Adipocyte (in vitro differentiated cells): ENCODE measurements at regions not wholly inside any gene's neighbourhood (a gene's known extent, or its start where the extent isn't known, plus 50 kb on each side); places are given as distances from the start of the nearest gene placed in this dataset.
A peak's percentile ranks its signal among the peaks of the same experiment; 100 is the strongest.

Experiments
- DNase-seq: peaks from one replicate; pipeline ENCODE4 v3.0.0-alpha.2; 2015; ENCODE audit warnings: low read depth
- H3K27me3 ChIP-seq: replicated peaks from 2 replicates; pipeline ENCODE4 v1.7.0; 2013; ENCODE audit warnings: mild to moderate bottlenecking, low read length, moderate library complexity; ENCODE audit not compliant: control insufficient read depth, insufficient read depth
- H3K36me3 ChIP-seq: 2 replicates; pipeline ENCODE4 v1.7.0; 2013; ENCODE audit warnings: low read length, mild to moderate bottlenecking, moderate library complexity; ENCODE audit not compliant: control insufficient read depth, insufficient read depth, severe bottlenecking
- H3K4me1 ChIP-seq: 2 replicates; pipeline ENCODE4 v1.7.0; 2013; ENCODE audit warnings: mild to moderate bottlenecking, low read length, moderate library complexity; ENCODE audit not compliant: control insufficient read depth, insufficient read depth
- H3K4me3 ChIP-seq: 2 replicates; pipeline ENCODE4 v1.7.0; 2013; ENCODE audit warnings: mild to moderate bottlenecking, low read length, moderate library complexity
- H3K9ac ChIP-seq: 2 replicates; pipeline ENCODE4 v1.7.0; 2013; ENCODE audit warnings: mild to moderate bottlenecking, low read length, moderate library complexity
- H3K9me3 ChIP-seq: 2 replicates; pipeline ENCODE4 v1.7.0; 2013; ENCODE audit warnings: mild to moderate bottlenecking, low read length, moderate library complexity; ENCODE audit not compliant: control insufficient read depth

DNA sequence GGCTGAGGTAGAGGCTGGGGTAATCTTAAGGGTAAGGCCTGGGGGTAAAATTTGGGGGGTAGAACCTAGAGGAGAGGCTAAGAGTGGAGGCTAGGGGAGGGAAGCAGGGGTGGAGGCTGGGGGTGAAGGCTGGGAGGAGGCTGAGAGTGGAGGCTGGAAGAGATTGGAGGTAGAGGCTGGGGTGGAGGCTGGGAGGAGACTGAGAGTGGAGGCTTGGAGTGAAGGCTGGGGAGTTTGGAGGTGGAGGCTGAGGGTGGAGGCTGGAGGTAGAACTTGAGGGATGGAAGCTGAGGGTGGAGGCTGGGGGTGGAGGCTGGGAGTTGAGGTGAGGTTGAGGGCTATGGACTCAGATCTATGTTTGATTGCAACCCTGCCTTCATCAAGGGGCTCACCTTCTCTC lies 333.6 kb downstream of the C16orf95 start:
- Histone ChIP-seq H3K36me3 (no peaks in the 10 kb centered on the region), H3K4me1 (no peaks in the 10 kb centered on the region), H3K9ac (no peak overlapping the region), H3K27me3 (peaks cover 42% of the 10 kb centered on the region), H3K9me3 (no peaks in the 10 kb centered on the region), H3K4me3 (no peak overlapping the region)
- no peak for DNase-seq

DNA sequence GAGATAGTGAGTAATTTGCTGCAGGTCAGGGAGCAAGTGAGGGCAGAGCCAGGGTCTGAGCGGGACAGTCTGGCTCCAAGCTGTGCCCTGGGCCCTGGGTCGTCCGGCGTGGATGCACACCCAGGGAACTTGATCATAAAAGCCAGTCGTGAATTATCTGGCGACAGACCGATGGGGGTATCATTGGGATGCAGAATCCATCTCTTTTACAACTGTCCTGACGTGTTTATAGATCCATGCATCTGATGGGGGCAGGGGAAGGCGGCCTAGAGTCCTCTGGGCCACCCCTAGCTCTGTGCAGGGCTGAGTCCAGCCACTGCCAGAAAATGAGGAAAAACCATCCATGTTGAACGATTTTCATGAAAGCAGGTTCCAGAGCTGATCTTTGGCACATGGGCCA lies 332.8 kb downstream of the C16orf95 start:
- DNase-seq, result no peak
- Histone ChIP-seq H3K4me1 (no peaks in the 10 kb centered on the region), H3K36me3 (no peaks in the 10 kb centered on the region), H3K9ac (no peak overlapping the region), H3K27me3 (peaks cover 37% of the 10 kb centered on the region), H3K9me3 (no peaks in the 10 kb centered on the region), H3K4me3 (no peak overlapping the region)

- H3K36me3 ChIP-seq, result no peaks in the 10 kb centered on the region
- no peaks in the 10 kb centered on the region for H3K4me1 ChIP-seq
- DNase-seq, result peak; percentile 29
- H3K9ac ChIP-seq, result no peak overlapping the region
- H3K27me3 ChIP-seq, result peaks cover 31% of the 10 kb centered on the region
- H3K9me3 ChIP-seq, result no peaks in the 10 kb centered on the region
- H3K4me3 ChIP-seq, result no peak overlapping the region
These were observed 332.1 kb downstream of the C16orf95 start for GRCh38 chr16:86984991-86985647.

GRCh38 chr16:86985648-86986015 lies 331.6 kb downstream of the C16orf95 start:
- H3K4me1 ChIP-seq, result no peaks in the 10 kb centered on the region
- H3K4me3 ChIP-seq, result no peak overlapping the region
- no peaks in the 10 kb centered on the region for H3K9me3 ChIP-seq
- H3K9ac ChIP-seq, result no peak overlapping the region
- H3K27me3 ChIP-seq, result peaks cover 26% of the 10 kb centered on the region
- DNase-seq, result no peak
- no peaks in the 10 kb centered on the region for H3K36me3 ChIP-seq

DNA sequence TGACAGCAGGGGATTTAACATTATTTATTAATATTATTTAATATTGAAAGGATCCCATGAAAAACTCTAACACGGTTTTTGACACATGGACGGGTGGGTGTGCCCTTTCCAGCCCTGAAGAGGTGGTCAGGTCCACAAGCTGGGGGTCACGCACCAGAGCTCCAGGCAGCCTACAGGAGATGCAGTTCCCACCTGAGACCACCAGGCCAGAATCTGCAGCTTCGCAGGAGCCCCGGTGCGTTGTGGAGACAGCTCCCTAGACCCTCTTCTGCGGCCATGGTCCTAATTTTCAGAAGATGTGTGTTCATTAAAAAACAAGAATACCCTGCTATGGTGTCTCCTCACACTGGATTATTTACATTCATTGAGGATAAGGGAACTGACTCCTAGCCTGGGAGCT lies 331.1 kb downstream of the C16orf95 start:
- Histone ChIP-seq H3K4me1 (no peaks in the 10 kb centered on the region), H3K27me3 (peaks cover 24% of the 10 kb centered on the region), H3K9ac (no peak overlapping the region), H3K36me3 (no peaks in the 10 kb centered on the region), H3K4me3 (no peak overlapping the region), H3K9me3 (no peaks in the 10 kb centered on the region)
- DNase-seq, result no peak

GRCh38 chr16:86986809-86987487 lies 330.2 kb downstream of the C16orf95 start:
- peaks cover 20% of the 10 kb centered on the region for H3K27me3 ChIP-seq
- no peak overlapping the region for H3K4me3 ChIP-seq
- H3K4me1 ChIP-seq, result no peaks in the 10 kb centered on the region
- DNase-seq, result no peak
- no peak overlapping the region for H3K9ac ChIP-seq
- no peaks in the 10 kb centered on the region for H3K36me3 ChIP-seq
- no peaks in the 10 kb centered on the region for H3K9me3 ChIP-seq

DNA sequence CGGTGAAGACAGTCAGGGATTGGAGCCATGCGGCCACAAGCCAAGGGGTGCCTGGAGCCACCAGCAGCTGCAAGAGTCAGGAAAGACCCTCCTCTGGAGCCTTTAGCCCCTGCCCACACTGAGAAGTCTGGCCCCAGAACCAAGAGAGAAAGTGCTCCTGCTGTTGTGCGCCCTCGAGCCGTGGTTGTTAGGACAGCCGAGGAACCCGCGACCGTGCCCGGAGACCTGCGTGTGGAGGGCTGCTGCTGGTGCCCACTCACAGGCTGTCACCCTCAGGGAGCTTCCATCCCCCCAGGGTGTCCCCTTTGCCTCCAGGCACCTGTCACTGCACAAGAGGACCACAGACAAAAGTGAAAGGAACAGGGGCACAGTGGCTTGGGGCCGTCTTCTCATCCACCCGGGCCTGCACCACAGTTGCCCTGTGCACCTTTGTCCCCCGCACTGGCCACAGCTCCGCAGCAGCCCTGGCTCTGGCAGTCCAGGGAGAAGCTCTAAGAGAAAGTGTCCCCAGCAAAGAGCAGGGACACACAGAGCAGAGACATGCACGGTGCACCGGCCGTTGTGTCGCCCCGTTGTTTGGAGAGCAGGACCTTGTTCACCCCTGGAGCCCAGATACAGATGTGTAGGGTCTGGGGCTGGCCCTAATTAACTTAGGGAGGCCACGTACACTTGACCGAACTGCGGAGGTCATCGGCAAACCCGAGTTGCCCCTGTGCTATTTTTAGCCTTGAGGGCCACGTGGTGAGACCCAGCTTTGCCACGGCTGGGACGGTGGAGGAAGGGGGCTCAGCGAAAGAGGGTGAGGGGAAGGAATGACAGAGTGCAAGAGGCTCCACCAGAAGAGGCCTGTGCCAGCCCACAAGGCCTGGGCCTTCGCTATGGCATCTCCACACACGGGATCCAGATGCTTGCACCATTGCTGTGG lies 329.2 kb downstream of the C16orf95 start:
- H3K36me3 ChIP-seq, result no peaks in the 10 kb centered on the region

GRCh38 chr16:86988920-86989696 lies 328.1 kb downstream of the C16orf95 start:
- H3K4me1 ChIP-seq, result no peaks in the 10 kb centered on the region
- no peak for DNase-seq
- no peaks in the 10 kb centered on the region for H3K36me3 ChIP-seq
- H3K27me3 ChIP-seq, result peaks cover 10% of the 10 kb centered on the region
- no peak overlapping the region for H3K9ac ChIP-seq
- H3K4me3 ChIP-seq, result no peak overlapping the region
- H3K9me3 ChIP-seq, result no peaks in the 10 kb centered on the region

More for the DNA sequence above, 329.2 kb downstream of the C16orf95 start:
- no peak overlapping the region for H3K4me3 ChIP-seq
- no peaks in the 10 kb centered on the region for H3K4me1 ChIP-seq
- no peaks in the 10 kb centered on the region for H3K9me3 ChIP-seq
- no peak overlapping the region for H3K9ac ChIP-seq
- peaks cover 12% of the 10 kb centered on the region for H3K27me3 ChIP-seq
- DNase-seq, result no peak

DNA sequence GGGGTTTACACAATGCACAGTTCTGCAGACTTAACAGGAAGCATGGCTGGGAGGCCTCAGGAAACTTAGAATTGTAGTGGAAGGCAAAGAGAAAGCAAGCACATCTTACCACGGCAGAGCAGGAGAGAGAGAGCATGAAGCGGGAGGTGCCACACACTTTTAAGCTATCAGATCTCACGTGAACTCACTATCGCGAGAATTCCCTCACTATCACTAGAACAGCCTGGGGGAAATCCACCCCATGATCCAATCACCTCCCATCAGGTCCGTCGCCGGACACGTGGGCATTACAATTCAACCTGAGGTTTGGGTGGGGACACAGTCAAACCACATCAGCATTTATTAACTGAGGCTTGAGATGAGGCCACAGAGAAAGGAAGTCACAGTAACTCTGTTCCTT lies 326.7 kb downstream of the C16orf95 start:
- no peak for DNase-seq
- Histone ChIP-seq H3K36me3 (no peaks in the 10 kb centered on the region), H3K27me3 (peaks cover 17% of the 10 kb centered on the region), H3K9ac (no peak overlapping the region), H3K4me3 (no peak overlapping the region), H3K4me1 (peaks cover 8% of the 10 kb centered on the region), H3K9me3 (no peaks in the 10 kb centered on the region)

GRCh38 chr16:86991679-86992078 lies 325.5 kb downstream of the C16orf95 start:
- peaks cover 26% of the 10 kb centered on the region for H3K27me3 ChIP-seq
- no peaks in the 10 kb centered on the region for H3K36me3 ChIP-seq
- no peak overlapping the region for H3K4me3 ChIP-seq
- no peak for DNase-seq
- no peaks in the 10 kb centered on the region for H3K9me3 ChIP-seq
- peaks cover 8% of the 10 kb centered on the region for H3K4me1 ChIP-seq
- H3K9ac ChIP-seq, result no peak overlapping the region

DNA sequence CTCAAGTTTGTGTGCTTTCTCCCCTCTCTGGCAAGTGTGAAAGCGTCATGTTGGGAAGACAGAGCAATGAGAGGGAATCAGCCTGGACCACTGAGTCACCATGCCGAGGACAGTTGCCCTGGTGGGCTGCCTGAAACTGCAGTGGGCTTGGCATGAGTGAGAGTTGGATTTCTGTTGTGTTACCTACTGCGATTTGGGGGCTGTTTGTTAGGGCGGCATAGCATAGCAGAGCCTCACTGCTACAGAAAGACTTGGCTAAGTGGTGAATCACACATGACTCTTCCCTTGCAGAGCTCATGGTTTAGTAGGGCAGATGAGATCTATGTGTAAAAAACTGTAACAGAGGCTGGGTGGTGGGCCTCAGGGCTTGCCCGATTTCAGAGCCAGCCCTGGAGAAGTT lies 324.6 kb downstream of the C16orf95 start:
- Histone ChIP-seq H3K4me1 (peaks cover 8% of the 10 kb centered on the region), H3K9me3 (no peaks in the 10 kb centered on the region), H3K36me3 (no peaks in the 10 kb centered on the region), H3K4me3 (no peak overlapping the region), H3K27me3 (peaks cover 24% of the 10 kb centered on the region), H3K9ac (no peak overlapping the region)
- DNase-seq, result no peak
